Keratinocyte (primary cell): ENCODE measurements at regions not wholly inside any gene's neighbourhood (a gene's known extent, or its start where the extent isn't known, plus 50 kb on each side); places are given as distances from the start of the nearest gene placed in this dataset.

ENCODE experiments used
- CTCF ChIP-seq, 3 experiments: IDR thresholded peaks in 1 of 3; conservative IDR thresholded peaks in 1 of 3; optimal IDR thresholded peaks in 1 of 3; 2 replicates in 2 of 3; 3 replicates in 1 of 3; pipeline versions ENCODE3 to v1.5.1; 2011; ENCODE audit warnings: low read length in 3 of 3, mild to moderate bottlenecking in 3 of 3, moderate library complexity in 2 of 3, control low read depth in 1 of 3, inconsistent platforms in 1 of 3; ENCODE audit not compliant: insufficient read depth in 2 of 3; ENCODE audit errors: extremely low read depth in 1 of 3
- EZH2 ChIP-seq: IDR thresholded peaks from one replicate; pipeline ENCODE4 v1.6.1; 2012; ENCODE audit warnings: inconsistent platforms, mild to moderate bottlenecking, low read length, moderate library complexity

GRCh38 chrX:40227125-40227524, 129.4 kb upstream of the BCOR start:
- TF ChIP-seq CTCF (optimal IDR thresholded peaks at IDR 0.05 in 1 of 3, IDR thresholded peaks at IDR 0.05 in 1 of 3, conservative IDR thresholded peaks at IDR 0.05 in 1 of 3; ENCODE audit: extremely low read depth in 1 of 3, insufficient read depth in 2 of 3, low read length in 3 of 3) (no peak), EZH2 (no peak)
